Panc1 (cell line): ENCODE measurements at regions not wholly inside any gene's neighbourhood (a gene's known extent, or its start where the extent isn't known, plus 50 kb on each side); places are given as distances from the start of the nearest gene placed in this dataset.

Experiments
- CTCF ChIP-seq: fragments of 450-650 bp; IDR thresholded peaks from 2 replicates; pipeline ENCODE4 v1.5.1; 2017; ENCODE audit warnings: mild to moderate bottlenecking
- POLR2AphosphoS5 ChIP-seq: IDR thresholded peaks from 2 replicates; pipeline ENCODE4 v1.6.1; 2012; ENCODE audit warnings: mild to moderate bottlenecking, low read depth, low read length, moderate library complexity
- REST ChIP-seq, 2 experiments: IDR thresholded peaks; 2 replicates each; pipeline ENCODE4 v1.6.1; 2011 to 2012; ENCODE audit warnings: low read depth in 2 of 2, control low read depth in 1 of 2, low read length in 1 of 2, mild to moderate bottlenecking in 1 of 2, moderate library complexity in 1 of 2; ENCODE audit not compliant: insufficient read depth in 1 of 2
- SIN3A ChIP-seq: IDR thresholded peaks from 2 replicates; pipeline ENCODE4 v1.6.1; 2012; ENCODE audit warnings: low read depth, mild to moderate bottlenecking, low read length, moderate library complexity, borderline replicate concordance; ENCODE audit not compliant: insufficient read depth
- TCF7L2 ChIP-seq: IDR thresholded peaks from 2 replicates; pipeline ENCODE4 v1.6.1; 2011; ENCODE audit warnings: mild to moderate bottlenecking, low read depth, low read length, inconsistent platforms

DNA sequence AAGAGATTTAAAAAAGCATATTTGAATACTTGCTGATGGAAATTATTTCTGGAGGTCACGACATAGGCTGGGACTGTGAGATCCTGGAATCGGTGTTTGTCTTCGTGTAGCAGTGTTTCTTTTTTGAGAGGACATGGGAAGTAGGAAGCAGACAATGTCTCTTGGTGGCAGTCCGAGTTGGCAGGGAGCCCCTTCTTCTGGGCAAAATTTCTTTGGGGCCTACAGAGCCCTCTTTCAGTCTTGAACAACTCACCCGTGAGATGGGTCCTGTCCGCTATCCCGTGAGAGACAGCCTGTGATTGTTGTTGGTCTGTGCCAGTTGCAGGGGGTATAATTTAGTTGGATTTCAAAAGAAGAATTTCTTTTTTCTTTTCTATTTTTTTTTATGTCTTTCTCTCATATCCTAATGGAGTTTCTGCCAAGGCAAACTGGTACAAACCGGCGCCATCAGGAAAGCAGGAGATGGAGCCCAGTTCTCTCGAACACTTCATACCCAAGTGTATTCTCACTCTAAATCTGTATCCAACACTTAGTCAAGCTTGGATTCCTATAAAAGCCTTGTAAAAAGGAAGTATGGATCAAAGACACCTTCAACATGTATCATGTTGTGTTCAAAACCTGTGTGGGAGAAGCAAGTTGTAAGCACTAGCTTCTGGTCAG lies 785.1 kb downstream of the MAFB start:
- no peak for TF ChIP-seq CTCF
- no peak for TF ChIP-seq POLR2AphosphoS5
- no peak for TF ChIP-seq SIN3A
- TF ChIP-seq TCF7L2: no peak
- TF ChIP-seq REST (IDR thresholded peaks at IDR 0.05; ENCODE audit: insufficient read depth in 1 of 2, low read depth in 2 of 2, low read length in 1 of 2): no peak
